Ishikawa (cell line): ENCODE measurements at regions not wholly inside any gene's neighbourhood (a gene's known extent, or its start where the extent isn't known, plus 50 kb on each side); places are given as distances from the start of the nearest gene placed in this dataset.
"Not testable (repeated sequence)": the region's sequence is repeated elsewhere in the genome, so short reads cannot be mapped to it uniquely, and the experiment has no call there.

Experiments used
- CEBPB ChIP-seq: IDR thresholded peaks from 2 replicates; pipeline ENCODE4 v1.6.1; 2012
- CREB1 ChIP-seq: IDR thresholded peaks from 2 replicates; pipeline ENCODE4 v1.6.1; 2012; ENCODE audit warnings: low read depth
- EP300 ChIP-seq: IDR thresholded peaks from 2 replicates; pipeline ENCODE4 v1.6.1; 2012; ENCODE audit warnings: borderline replicate concordance
- FOXM1 ChIP-seq: IDR thresholded peaks from 2 replicates; pipeline ENCODE4 v1.6.1; 2012; ENCODE audit warnings: low read depth, borderline replicate concordance
- MAX ChIP-seq: IDR thresholded peaks from 2 replicates; pipeline ENCODE4 v1.6.1; 2012
- NFIC ChIP-seq: IDR thresholded peaks from 2 replicates; pipeline ENCODE4 v1.6.1; 2012
- RAD21 ChIP-seq: IDR thresholded peaks from 2 replicates; pipeline ENCODE4 v1.6.1; 2012; ENCODE audit warnings: low read depth
- REST ChIP-seq: IDR thresholded peaks from 2 replicates; pipeline ENCODE4 v1.6.1; 2012; ENCODE audit warnings: low read depth, mild to moderate bottlenecking
- TAF1 ChIP-seq: IDR thresholded peaks from 2 replicates; pipeline ENCODE4 v1.6.1; 2012; ENCODE audit warnings: low read depth, mild to moderate bottlenecking
- TCF12 ChIP-seq: IDR thresholded peaks from 2 replicates; pipeline ENCODE4 v1.6.1; 2012; ENCODE audit warnings: low read depth
- TEAD4 ChIP-seq: IDR thresholded peaks from 2 replicates; pipeline ENCODE4 v1.6.1; 2012
- USF1 ChIP-seq: IDR thresholded peaks from 2 replicates; pipeline ENCODE4 v1.6.1; 2012
- YY1 ChIP-seq: IDR thresholded peaks from 2 replicates; pipeline ENCODE4 v1.6.1; 2012; ENCODE audit warnings: low read depth

- not testable (repeated sequence) for TF ChIP-seq TAF1, YY1, MAX, EP300, CREB1, FOXM1, NFIC, REST, TCF12, TEAD4, USF1, CEBPB
- TF ChIP-seq RAD21 = peak; percentile 38
Measured at GRCh38 chr11:89614428-89614827, 95.7 kb upstream of the TRIM77 start.
